ENCODE measurements at regions not wholly inside any gene's neighbourhood (a gene's known extent, or its start where the extent isn't known, plus 50 kb on each side); places are given as distances from the start of the nearest gene placed in this dataset.
"Not testable (repeated sequence)": the region's sequence is repeated elsewhere in the genome, so short reads cannot be mapped to it uniquely, and the experiment has no call there.

- no peak for DNase-seq
These were observed 826.0 kb downstream of the RAB28 start for GRCh38 chr4:12658146-12658545.

GRCh38 chr4:12651876-12652275 is 832.3 kb downstream of the RAB28 start:
- no peak for DNase-seq

DNA sequence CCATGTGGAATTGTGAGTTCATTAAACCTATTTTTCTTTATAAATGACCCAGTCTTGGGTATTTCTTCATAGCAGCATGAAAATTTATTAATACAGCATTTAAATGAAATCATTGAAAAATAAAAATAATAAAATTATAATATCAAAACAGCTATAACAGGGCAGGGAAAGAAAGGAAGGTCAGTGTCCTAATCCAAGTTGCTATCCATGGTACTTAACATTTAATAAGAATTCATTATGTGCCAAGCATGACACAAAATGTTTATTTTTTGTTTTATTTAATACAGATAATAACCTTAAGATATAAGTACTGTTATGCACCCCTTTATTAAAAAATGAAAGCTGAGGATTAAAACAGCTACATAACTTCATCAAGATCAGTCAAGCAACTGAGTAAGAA is 838.4 kb downstream of the RAB28 start:
- no peak for DNase-seq

- no peak for DNase-seq
These were observed 839.9 kb downstream of the RAB28 start for GRCh38 chr4:12644261-12644660.

GRCh38 chr4:12636191-12636590 is 847.9 kb downstream of the RAB28 start:
- DNase-seq: no peak

DNA sequence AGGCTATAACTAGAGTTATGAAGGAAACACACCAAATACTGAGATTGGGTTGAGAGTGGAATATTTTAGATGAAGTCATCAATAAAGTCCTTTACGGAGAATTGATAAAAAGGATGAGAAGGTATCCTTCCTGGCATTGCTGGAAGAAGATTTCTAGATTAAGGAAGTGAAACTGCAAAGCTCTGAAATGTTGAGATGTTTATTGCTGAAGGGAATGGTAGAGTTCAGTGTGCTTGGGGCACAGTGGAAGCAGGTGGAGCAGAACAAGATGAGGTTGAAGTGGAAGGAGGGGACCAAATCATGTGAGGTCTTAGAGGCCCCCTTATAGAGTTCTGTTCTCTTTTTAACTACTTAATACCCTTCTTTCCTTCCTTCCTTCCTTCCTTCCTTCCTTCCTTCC is 848.5 kb downstream of the RAB28 start:
- no peak for DNase-seq

- DNase-seq: peak; percentile 62
These were observed 851.0 kb downstream of the RAB28 start for GRCh38 chr4:12633053-12633651.

- DNase-seq: no peak
These were observed 868.3 kb downstream of the RAB28 start for GRCh38 chr4:12615822-12616221.

GRCh38 chr4:12612876-12613275 is 871.3 kb downstream of the RAB28 start:
- no peak for DNase-seq

DNA sequence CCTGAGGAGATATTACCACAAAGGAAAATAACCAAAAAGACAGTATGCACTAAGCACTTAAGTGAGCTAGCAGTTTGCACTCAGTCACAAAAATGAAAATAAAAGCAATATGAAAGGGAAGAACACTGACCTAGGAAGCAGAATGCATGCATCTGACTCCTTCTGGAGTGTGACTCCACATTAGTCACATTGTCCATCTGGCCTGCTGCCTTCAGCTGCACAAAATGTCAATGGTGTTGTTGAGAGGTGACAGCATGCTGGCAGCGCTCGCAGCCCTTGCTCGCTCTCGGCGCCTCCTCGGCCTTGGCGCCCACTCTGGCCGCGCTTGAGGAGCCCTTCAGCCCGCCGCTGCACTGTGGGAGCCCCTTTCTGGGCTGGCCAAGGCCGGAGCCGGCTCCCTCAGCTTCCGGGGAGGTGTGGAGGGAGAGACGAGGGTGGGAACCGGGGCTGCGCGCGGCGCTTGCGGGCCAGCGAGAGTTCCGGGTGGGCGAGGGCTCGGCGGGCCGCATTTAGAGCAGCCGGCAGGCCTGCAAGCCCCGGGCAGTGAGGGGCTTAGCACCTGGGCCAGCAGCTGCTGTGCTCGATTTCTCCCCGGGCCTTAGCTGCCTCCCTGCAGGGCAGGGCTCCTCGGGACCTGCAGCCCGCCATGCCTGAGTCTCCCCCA is 874.8 kb downstream of the RAB28 start:
- not testable (repeated sequence) for DNase-seq

DNA sequence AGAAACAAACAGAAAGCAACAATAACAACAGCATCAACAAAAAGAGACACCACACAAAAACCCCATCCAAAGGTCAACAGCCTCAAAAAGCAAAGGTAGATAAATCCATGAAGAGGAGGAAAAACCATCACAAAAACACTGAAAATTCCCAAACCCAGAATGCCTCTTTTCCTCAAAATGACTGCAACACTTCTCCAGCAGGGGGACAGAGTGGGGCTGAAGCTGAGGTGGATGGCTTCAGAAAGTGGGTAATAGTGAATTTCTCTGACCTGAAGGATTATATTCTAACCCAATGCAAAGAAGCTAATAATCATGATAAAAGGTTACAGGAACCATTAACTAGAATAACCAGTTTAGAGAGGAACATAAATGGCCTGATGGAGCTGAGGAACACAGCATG is 888.2 kb downstream of the RAB28 start:
- no peak for DNase-seq

GRCh38 chr4:12595489-12595888 is 888.7 kb downstream of the RAB28 start:
- no peak for DNase-seq

GRCh38 chr4:12588582-12588981 is 895.6 kb downstream of the RAB28 start:
- no peak for DNase-seq

GRCh38 chr4:12586242-12587006 is 897.7 kb downstream of the RAB28 start:
- DNase-seq: no peak

DNA sequence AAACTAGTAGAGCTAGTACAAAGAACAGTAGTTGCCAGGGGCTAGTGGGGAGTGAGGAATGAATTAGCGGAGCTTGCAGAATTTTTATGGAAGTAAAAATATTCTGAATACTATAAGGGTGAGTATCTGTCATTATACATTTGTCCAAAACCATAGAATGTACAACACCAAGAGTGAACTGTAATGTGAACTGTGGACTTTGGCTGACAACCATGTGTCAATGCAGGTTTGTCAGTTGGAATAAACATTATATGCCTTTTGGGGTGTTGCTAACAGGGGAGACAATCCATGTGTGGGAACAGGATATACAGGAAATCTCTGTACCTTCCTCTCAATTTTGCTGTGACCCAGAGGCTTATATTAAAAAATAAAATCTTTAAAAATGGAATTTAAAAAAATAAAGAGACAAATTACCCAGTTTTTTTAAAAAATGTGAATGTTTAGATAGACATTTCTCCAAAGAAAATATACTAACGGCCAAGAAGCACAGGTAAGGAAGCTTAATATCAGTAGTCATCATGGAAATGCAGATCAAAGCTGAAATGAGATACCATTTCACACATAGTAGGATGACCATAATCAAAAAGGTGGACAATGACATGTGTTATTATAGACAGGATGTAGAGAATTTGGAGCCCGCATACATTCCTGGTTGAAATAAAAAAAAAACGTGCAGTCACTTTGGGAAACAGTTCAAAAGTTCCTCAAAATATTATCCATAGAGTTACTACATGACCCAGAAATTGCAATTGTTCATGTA is 899.8 kb downstream of the RAB28 start:
- no peak for DNase-seq

DNA sequence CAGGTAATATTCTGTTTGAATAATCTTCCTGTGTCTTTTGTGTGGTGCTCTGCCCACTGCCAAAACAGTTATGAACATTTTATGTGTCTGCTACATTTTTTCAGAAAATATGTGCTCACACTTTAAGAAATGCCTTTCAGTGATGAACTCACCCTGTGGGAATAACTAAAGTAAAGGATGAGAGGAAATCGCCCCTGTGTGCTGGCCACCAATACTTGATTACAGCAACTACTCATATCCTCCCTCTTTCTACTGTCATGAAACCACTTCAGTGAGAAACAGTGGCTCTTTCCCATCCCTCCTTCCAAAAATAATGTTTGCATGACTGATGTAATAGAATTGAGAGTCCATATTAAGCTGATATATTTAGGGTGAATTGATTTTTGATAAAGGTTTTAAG is 900.9 kb downstream of the RAB28 start:
- DNase-seq: no peak

DNA sequence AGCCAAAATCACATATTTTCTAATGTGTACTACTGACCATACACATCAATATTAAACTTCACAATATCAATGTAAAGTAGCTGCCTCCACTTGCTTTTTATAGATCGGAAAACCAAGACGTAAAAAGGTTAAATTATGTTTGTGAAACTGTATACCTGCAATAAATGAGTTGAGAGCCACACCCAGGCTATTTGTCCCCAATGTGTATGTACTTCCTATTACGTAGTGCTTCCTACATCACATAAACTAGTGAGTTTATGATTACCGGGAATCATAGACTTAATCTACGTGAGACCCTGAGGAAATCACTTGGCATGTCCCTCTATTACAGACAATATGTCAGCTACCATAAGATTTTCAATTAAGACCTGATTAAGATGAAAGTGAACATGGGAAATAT is 903.4 kb downstream of the RAB28 start:
- DNase-seq: no peak

- DNase-seq: no peak
These were observed 905.0 kb downstream of the RAB28 start for GRCh38 chr4:12579172-12579571.

DNA sequence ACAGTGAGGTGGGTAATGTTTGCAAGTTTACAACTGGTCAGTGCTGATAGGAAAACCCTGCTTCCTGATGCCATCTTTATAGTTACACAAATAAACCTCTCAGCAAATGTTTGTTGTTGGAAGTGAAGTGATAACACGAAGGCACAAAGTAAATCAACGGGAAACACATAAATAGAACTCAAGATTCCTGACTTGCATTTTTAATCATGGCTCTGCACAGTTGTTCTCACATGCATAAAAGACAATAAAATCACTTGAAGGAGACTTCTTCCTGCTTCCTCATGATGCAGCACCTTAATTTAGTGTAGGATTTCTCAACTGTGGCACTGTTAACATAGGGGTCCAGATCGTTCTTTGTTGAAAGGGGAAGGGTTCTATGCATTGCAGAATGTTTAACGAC is 907.7 kb downstream of the RAB28 start:
- DNase-seq: no peak

- no peak for DNase-seq
These were observed 910.4 kb downstream of the RAB28 start for GRCh38 chr4:12573716-12574115.

DNA sequence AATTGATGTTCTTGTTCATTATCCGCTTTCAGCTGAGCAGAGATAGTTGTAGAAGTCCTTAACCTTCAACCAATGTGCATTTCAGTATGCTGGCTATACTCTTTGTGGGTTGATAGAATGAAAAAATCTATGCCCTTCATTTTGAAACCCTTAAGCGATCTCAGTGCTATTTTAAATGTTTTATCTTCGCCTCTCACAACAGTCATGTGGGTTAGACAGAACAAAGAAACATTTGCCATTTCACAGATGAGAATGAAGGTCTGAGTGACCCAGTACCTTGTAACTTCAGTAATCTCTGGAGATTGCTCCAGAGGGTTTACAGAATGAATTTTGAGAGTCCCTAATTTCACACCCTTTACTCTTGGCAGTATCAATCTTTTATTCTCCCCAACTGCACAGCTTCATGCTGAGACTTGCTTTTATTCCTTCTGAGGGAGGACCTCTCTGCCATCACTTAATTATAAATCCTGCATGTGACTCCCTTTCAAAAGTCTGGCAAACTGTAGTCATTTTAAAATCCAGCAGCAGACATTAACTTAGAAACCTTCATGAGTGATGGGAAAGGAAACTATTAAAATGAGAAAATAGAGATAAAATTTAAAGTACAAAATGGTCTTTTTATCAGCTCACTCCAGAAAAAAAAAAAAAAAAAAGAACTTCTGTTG is 921.5 kb downstream of the RAB28 start:
- DNase-seq: no peak

DNA sequence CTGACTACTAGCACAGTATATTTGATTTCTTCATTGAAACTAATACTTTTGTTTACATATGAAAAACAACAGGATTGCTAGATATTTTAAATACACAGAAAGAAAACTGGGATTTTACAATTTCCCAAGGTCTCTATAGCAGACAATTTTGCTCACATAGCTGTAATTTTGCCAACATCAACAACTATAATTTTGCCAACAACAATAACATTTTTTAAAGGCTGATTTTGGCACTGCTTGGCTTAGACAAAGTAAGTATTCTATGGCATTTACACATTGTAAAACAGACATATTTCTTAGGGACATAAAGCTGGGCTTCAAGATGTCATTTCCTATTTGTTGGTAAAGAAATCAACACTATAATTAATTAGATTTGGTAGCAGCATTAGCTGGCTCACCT is 922.1 kb downstream of the RAB28 start:
- no peak for DNase-seq

- no peak for DNase-seq
These were observed 929.1 kb downstream of the RAB28 start for GRCh38 chr4:12555011-12555410.

Measured in activated CD8-positive, alpha-beta memory T cell treated with anti-CD3 and anti-CD28 coated beads, Interleukin-2, amount 50 U/mL, for 4 hours (primary cell).